ENCODE measurements at regions not wholly inside any gene's neighbourhood (a gene's known extent, or its start where the extent isn't known, plus 50 kb on each side); places are given as distances from the start of the nearest gene placed in this dataset.

GRCh38 chr1:67577646-67578045, 107.4 kb upstream of the GADD45A start:
- Histone ChIP-seq H3K9ac (no peak overlapping the region), H3K4me3 (no peak overlapping the region), H3K27me3 (no peaks in the 10 kb centered on the region), H3K4me1 (no peaks in the 10 kb centered on the region), H2AFZ (replicated peaks) (no peak overlapping the region), H3K27ac (no peak overlapping the region), H3K36me3 (no peaks in the 10 kb centered on the region), H3K79me2 (ENCODE audit: low read depth) (no peaks in the 10 kb centered on the region), H3K9me3 (ENCODE audit: low read depth) (no peaks in the 10 kb centered on the region), H4K20me1 (ENCODE audit: low read depth) (no peaks in the 10 kb centered on the region), H3F3A (ENCODE audit: low read depth) (no peaks in the 10 kb centered on the region), H3K4me2 (no peak overlapping the region)
- Mint-ChIP-seq H3K27me3 (ENCODE audit: insufficient read depth, low read depth) (peaks cover 8% of the 10 kb centered on the region), H3K9me3 (peaks cover 2% of the 10 kb centered on the region), H3K36me3 (no peaks in the 10 kb centered on the region), H3K27ac (no peak overlapping the region), H3K4me1 (peaks cover 13% of the 10 kb centered on the region), H3K4me3 (no peak overlapping the region)
- DNase-seq (ENCODE audit: low spot score), result no peak
- TF ChIP-seq CTCF (IDR thresholded peaks at IDR 0.05), result no peak
- no peak for TF ChIP-seq EZH2 (IDR thresholded peaks at IDR 0.05)
- TF ChIP-seq EZH2phosphoT487 (IDR thresholded peaks at IDR 0.05), result no peak

- no peak overlapping the region for H3K27ac ChIP-seq
- H4K20me1 ChIP-seq (ENCODE audit: low read depth), result no peaks in the 10 kb centered on the region
- peaks cover 6% of the 10 kb centered on the region for H3K4me1 Mint-ChIP-seq
- DNase-seq (ENCODE audit: low spot score), result no peak
- H3K79me2 ChIP-seq (ENCODE audit: low read depth), result no peaks in the 10 kb centered on the region
- peaks cover 8% of the 10 kb centered on the region for H3K27me3 Mint-ChIP-seq (ENCODE audit: insufficient read depth, low read depth)
- no peak overlapping the region for H3K4me3 ChIP-seq
- peaks cover 2% of the 10 kb centered on the region for H3K9me3 Mint-ChIP-seq
- H3K4me3 Mint-ChIP-seq, result no peak overlapping the region
- no peaks in the 10 kb centered on the region for H3K36me3 ChIP-seq
- H3K9ac ChIP-seq, result no peak overlapping the region
- H3K36me3 Mint-ChIP-seq, result no peaks in the 10 kb centered on the region
- H2AFZ ChIP-seq (replicated peaks), result no peak overlapping the region
- no peak overlapping the region for H3K4me2 ChIP-seq
- no peaks in the 10 kb centered on the region for H3F3A ChIP-seq (ENCODE audit: low read depth)
- H3K4me1 ChIP-seq, result no peaks in the 10 kb centered on the region
- H3K27ac Mint-ChIP-seq, result no peak overlapping the region
- H3K27me3 ChIP-seq, result no peaks in the 10 kb centered on the region
- H3K9me3 ChIP-seq (ENCODE audit: low read depth), result no peaks in the 10 kb centered on the region
- TF ChIP-seq CTCF (IDR thresholded peaks at IDR 0.05), result no peak
- TF ChIP-seq EZH2 (IDR thresholded peaks at IDR 0.05), result no peak
- no peak for TF ChIP-seq EZH2phosphoT487 (IDR thresholded peaks at IDR 0.05)
Measured at GRCh38 chr1:67578397-67579020, 106.5 kb upstream of the GADD45A start.

- Histone ChIP-seq H4K20me1 (ENCODE audit: low read depth) (no peaks in the 10 kb centered on the region), H3K27ac (no peak overlapping the region), H3K36me3 (no peaks in the 10 kb centered on the region), H3K9ac (no peak overlapping the region), H3K79me2 (ENCODE audit: low read depth) (no peaks in the 10 kb centered on the region), H3K9me3 (ENCODE audit: low read depth) (no peaks in the 10 kb centered on the region), H3F3A (ENCODE audit: low read depth) (no peaks in the 10 kb centered on the region), H3K4me1 (no peaks in the 10 kb centered on the region), H3K4me3 (no peak overlapping the region), H2AFZ (replicated peaks) (no peak overlapping the region), H3K4me2 (no peak overlapping the region), H3K27me3 (no peaks in the 10 kb centered on the region)
- H3K9me3 Mint-ChIP-seq, result peaks cover 2% of the 10 kb centered on the region
- DNase-seq (ENCODE audit: low spot score), result no peak
- peaks cover 2% of the 10 kb centered on the region for H3K4me1 Mint-ChIP-seq
- no peaks in the 10 kb centered on the region for H3K36me3 Mint-ChIP-seq
- TF ChIP-seq EZH2 (IDR thresholded peaks at IDR 0.05), result no peak
- TF ChIP-seq CTCF (IDR thresholded peaks at IDR 0.05), result no peak
- TF ChIP-seq EZH2phosphoT487 (IDR thresholded peaks at IDR 0.05), result no peak
- peaks cover 5% of the 10 kb centered on the region for H3K27me3 Mint-ChIP-seq (ENCODE audit: insufficient read depth, low read depth)
- no peak overlapping the region for H3K4me3 Mint-ChIP-seq
- H3K27ac Mint-ChIP-seq, result no peak overlapping the region
Measured at GRCh38 chr1:67579623-67580394, 105.2 kb upstream of the GADD45A start.
